Epithelial cell of esophagus (primary cell): ENCODE measurements at regions not wholly inside any gene's neighbourhood (a gene's known extent, or its start where the extent isn't known, plus 50 kb on each side); places are given as distances from the start of the nearest gene placed in this dataset.

Experiments used
- DNase-seq: peaks from one replicate; pipeline ENCODE4 v3.0.0; 2010; ENCODE audit warnings: low read depth
- H3K4me3 ChIP-seq: 2 replicates; pipeline ENCODE4 v1.5.1; 2011; ENCODE audit warnings: mild to moderate bottlenecking, low read length, control low read depth
- TF ChIP-seq, protein P1 (sequence below): IDR thresholded peaks from 2 replicates; pipeline ENCODE4 v1.5.1; 2011; ENCODE audit warnings: low read depth, mild to moderate bottlenecking, low read length, control low read depth, inconsistent platforms; ENCODE audit not compliant: insufficient read depth; ENCODE audit errors: missing control alignments

DNA sequence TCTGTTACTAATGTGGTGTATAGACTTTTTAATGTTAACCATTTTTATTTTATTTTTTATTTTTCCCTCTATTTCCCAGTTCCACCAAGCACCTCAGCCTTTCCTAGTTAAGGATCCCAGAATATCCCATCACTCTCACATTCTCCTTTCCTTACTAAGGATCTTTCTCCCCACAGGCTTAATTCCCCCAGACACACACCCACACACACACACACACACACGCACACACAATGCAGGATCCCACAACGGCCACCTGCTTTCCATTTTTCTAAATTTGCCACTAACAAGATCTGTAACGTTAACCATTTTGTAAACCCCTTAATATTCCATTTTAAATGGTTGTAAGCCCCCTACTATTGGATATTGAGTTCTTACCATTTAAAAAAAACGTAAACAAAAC is 404.1 kb downstream of the ZIC1 start:
- DNase-seq, result no peak
- TF ChIP-seq, protein P1, sequence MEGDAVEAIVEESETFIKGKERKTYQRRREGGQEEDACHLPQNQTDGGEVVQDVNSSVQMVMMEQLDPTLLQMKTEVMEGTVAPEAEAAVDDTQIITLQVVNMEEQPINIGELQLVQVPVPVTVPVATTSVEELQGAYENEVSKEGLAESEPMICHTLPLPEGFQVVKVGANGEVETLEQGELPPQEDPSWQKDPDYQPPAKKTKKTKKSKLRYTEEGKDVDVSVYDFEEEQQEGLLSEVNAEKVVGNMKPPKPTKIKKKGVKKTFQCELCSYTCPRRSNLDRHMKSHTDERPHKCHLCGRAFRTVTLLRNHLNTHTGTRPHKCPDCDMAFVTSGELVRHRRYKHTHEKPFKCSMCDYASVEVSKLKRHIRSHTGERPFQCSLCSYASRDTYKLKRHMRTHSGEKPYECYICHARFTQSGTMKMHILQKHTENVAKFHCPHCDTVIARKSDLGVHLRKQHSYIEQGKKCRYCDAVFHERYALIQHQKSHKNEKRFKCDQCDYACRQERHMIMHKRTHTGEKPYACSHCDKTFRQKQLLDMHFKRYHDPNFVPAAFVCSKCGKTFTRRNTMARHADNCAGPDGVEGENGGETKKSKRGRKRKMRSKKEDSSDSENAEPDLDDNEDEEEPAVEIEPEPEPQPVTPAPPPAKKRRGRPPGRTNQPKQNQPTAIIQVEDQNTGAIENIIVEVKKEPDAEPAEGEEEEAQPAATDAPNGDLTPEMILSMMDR, result no peak
- no peak overlapping the region for H3K4me3 ChIP-seq

DNA sequence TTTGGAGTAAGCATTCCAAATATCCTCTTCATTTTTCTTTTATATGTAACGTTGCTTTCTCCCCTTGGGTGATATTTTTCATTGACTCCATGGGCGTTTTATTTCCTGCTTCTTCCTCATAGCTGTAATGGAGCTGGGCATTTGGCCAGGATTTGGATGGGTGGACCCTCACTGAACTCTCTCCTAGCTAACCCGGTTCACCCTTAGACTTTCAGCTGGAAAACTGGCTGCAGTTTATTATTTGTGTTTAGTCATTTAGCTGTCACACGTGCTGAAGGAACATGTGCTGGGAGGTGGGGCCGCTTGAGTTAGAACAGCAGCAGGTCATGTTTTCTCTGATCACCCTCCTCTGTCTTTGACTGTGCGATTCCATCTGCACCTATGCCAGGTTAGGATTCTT is 407.6 kb downstream of the ZIC1 start:
- peak; percentile 9 for DNase-seq
- TF ChIP-seq, protein P1, result no peak
- H3K4me3 ChIP-seq, result no peak overlapping the region

DNA sequence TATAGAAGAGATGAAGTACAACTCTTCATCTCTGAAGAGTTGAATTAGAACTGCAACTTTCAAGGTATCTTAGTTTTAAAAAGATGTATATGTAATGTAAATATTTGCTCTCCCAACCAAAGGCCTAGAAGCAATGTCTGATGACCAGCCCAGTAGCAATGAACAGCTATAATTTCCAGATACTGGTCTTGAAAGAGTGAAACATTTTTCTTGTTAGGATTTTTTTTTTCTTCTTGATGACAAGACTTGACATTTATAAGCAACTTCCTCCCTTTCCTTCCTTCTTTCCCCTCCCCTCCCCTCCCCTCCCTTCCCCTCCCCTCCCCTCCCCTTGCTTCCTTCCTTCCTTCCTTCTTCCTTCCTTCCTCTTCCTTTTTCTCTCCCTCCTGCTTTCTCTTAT is 423.4 kb downstream of the ZIC1 start:
- H3K4me3 ChIP-seq, result no peak overlapping the region
- TF ChIP-seq, protein P1, result no peak
- no peak for DNase-seq

DNA sequence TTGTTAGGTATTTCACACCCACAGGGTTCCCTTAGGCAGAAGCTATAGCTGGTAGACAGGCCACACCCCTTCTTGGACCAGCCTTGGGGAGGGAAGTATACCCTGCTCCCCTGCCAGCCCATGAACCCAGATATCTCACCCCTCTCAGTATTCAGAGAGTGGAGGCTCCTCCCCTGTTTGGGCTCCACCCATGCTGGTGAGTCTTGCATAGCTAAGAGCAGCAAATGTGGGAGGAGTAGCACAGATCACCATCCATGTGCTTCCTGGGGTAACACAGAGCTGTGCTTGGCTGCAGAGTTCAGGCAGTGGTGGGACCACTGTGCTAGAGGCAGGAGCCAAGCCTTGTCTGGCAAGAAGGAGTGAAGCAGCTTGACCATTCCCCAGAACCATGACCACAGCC is 427.2 kb downstream of the ZIC1 start:
- no peak overlapping the region for H3K4me3 ChIP-seq
- TF ChIP-seq, protein P1, result no peak
- DNase-seq, result no peak

DNA sequence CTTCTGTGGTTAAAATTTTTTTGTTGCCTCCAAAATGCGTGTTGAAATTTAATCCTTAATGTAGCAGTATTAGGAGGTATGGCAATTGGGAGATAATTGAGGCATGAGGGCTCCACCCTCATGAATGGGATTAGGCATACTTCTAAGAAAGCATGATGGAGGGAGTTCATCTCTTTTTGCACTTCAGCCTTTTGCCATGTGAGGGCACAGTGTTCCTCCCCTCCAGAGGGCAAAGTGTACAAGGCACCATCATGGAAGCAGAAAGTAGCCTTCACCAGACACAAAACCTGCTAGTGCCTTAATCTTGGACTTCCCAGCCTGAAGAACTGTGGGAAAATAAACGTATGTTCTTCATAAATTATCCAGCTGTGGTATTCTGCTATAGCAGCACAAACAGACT is 429.5 kb downstream of the ZIC1 start:
- TF ChIP-seq, protein P1, result no peak
- H3K4me3 ChIP-seq, result no peak overlapping the region
- peak; percentile 16 for DNase-seq

DNA sequence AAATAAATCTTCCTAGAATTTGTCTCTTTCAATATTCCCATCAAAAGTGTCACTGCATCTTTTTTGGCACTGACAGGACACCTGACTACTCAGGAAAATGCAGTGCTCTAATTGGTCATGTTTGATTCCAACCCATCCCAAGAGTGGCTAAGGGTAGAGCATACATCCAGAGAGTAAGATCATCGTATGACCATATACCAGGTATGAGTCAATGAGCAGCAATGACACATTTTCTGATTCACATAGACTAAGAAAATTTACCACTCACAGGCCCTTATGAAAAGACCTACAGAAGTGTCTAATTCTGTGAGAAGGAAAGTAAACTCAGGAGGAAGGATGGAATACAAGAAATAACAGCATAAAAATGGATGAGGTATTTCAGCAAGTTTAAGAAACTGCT is 434.2 kb downstream of the ZIC1 start:
- H3K4me3 ChIP-seq, result no peak overlapping the region
- TF ChIP-seq, protein P1, result no peak
- peak; percentile 32 for DNase-seq

DNA sequence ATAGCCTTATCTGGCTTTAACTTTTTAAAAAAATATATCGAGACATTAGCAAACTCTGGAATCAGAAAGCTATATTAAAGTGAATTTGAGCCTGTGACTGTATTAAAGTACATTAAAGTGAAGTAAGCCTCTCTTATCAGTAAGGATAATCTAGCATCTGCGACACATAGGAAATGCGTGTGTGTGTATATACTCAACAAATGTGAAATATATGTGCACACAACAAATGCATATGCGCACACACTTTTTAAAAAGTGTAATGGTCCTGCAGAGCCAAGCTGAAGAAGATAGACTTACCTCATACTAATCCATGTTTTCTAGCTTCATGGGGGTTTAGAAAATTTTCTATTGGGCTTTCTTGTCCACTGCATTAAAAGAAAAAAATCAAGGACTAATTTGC is 437.1 kb downstream of the ZIC1 start:
- DNase-seq, result no peak
- TF ChIP-seq, protein P1, result no peak
- no peak overlapping the region for H3K4me3 ChIP-seq
